ENCODE measurements at regions not wholly inside any gene's neighbourhood (a gene's known extent, or its start where the extent isn't known, plus 50 kb on each side); places are given as distances from the start of the nearest gene placed in this dataset.

- Histone ChIP-seq H3K4me3 (peak overlapping the region; percentile 52 to 80 (median 56)), H3K27ac (peak overlapping the region; percentile 11 to 46), H3K4me1 (replicated peaks in 1 of 2) (peaks cover 0 to 6% of the 10 kb centered on the region in 2 donors)
- 0% methylated on average over 1 to 7 of the region's 75 CpGs; no CpG with 5 or more reads in 7 of the 10 experiments for WGBS, 10 experiments
- in situ Hi-C loops (cut with MboI; ENCODE audit: low pct_unique_long_range_greater_than_20kb in 2 of 9, low sequenced_read_pairs in 9 of 9, unreplicated experiment in 9 of 9): no loop called here
- peak; percentile 66 to 83 (median 81) for ATAC-seq (replicated peaks in 6 of 8)
Observed at GRCh38 chr3:28575746-28576613, 227.4 kb upstream of the AZI2 start.

GRCh38 chr3:28576614-28577200 lies 228.1 kb upstream of the AZI2 start:
- H3K4me3 ChIP-seq: peak overlapping the region; percentile 52 to 80 (median 56)
- WGBS, 10 experiments: 0 to 23% (median 0%) methylated on average over 2 to 7 of the region's 8 CpGs; no CpG with 5 or more reads in 5 of the 10 experiments
- no peak overlapping the region for H3K27ac ChIP-seq
- in situ Hi-C loops (cut with MboI; ENCODE audit: low pct_unique_long_range_greater_than_20kb in 2 of 9, low sequenced_read_pairs in 9 of 9, unreplicated experiment in 9 of 9): no loop called here
- ATAC-seq (replicated peaks in 6 of 8): peak in 7 of 8 experiments; percentile 10 to 31 (median 22)
- peaks cover 0 to 6% of the 10 kb centered on the region in 2 donors for H3K4me1 ChIP-seq (replicated peaks in 1 of 2)

DNA sequence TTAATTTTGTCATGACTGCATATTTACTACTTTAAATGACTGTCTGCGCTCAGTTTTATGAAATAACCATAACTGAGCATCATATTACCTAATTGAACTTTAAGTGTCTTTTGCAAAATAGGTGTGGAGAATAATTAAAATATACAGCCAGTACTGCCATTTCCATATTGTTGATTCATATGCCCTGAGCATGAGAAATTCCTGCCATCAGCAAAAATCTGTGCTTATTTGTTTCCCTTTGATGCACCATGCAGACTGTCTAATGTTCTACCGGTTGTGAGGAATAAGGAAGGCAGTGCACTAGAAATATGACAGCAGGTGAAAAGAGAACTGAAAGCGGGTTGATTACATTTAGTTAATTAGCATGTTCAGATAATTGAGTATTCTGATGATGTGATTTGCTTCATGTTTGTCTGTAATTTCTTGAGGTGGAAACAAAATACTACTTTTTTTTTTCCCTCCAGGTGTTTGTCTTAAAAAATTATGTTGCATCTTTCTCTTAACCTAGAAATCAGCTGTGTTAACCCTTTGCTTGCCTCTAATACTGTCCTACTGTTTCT lies 229.4 kb upstream of the AZI2 start:
- Histone ChIP-seq H3K27ac (no peak overlapping the region), H3K4me3 (peak overlapping the region in 3 of 5 donors; percentile 54 to 80 (median 57)), H3K4me1 (replicated peaks in 1 of 2) (peaks cover 0 to 6% of the 10 kb centered on the region in 2 donors)
- peak in 1 of 8 experiments; percentile 35 for ATAC-seq (replicated peaks in 6 of 8)
- WGBS, 10 experiments: 13 to 100% (median 63%) methylated on average over 1 to 3 of the region's 3 CpGs; no CpG with 5 or more reads in 1 of the 10 experiments
- in situ Hi-C loops (cut with MboI; ENCODE audit: low pct_unique_long_range_greater_than_20kb in 2 of 9, low sequenced_read_pairs in 9 of 9, unreplicated experiment in 9 of 9): no loop called here

DNA sequence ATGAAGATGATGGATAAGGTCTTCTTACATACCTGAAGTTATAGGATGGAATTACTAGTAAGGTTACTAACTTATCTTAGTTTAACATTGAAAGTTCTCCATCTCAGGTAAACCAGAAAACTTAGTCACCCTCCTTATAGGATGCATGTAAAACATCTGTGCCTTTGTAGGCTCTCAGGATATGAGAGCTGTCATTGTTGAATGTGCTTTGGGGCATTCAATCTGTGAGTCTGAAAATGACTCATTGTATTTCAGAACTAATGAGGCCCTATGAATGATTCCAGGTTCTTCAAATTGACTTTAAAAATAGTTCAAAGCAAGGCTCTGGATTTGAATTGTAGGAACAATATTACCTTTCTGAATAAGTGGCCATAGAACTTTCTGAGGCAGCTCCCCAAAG lies 237.7 kb upstream of the AZI2 start:
- in situ Hi-C loops (cut with MboI; ENCODE audit: low pct_unique_long_range_greater_than_20kb in 2 of 9, low sequenced_read_pairs in 9 of 9, unreplicated experiment in 9 of 9): no loop called here
- Histone ChIP-seq H3K27ac (no peak overlapping the region), H3K4me1 (replicated peaks in 1 of 2) (peaks cover 0 to 9% of the 10 kb centered on the region in 2 donors), H3K4me3 (no peak overlapping the region)
- ATAC-seq (replicated peaks in 6 of 8): peak in 2 of 8 experiments; percentile 21 to 45

- no peak overlapping the region for H3K4me3 ChIP-seq
- ATAC-seq (replicated peaks in 6 of 8): no peak
- 20 to 100% (median 58%) methylated on average over 1 to 3 of the region's 3 CpGs; no CpG with 5 or more reads in 2 of the 10 experiments for WGBS, 10 experiments
- H3K4me1 ChIP-seq (replicated peaks in 1 of 2): peaks cover 0 to 9% of the 10 kb centered on the region in 2 donors
- no peak overlapping the region for H3K27ac ChIP-seq
- in situ Hi-C loops (cut with MboI; ENCODE audit: low pct_unique_long_range_greater_than_20kb in 2 of 9, low sequenced_read_pairs in 9 of 9, unreplicated experiment in 9 of 9): no loop called here
Observed at GRCh38 chr3:28587723-28588122, 239.1 kb upstream of the AZI2 start.

DNA sequence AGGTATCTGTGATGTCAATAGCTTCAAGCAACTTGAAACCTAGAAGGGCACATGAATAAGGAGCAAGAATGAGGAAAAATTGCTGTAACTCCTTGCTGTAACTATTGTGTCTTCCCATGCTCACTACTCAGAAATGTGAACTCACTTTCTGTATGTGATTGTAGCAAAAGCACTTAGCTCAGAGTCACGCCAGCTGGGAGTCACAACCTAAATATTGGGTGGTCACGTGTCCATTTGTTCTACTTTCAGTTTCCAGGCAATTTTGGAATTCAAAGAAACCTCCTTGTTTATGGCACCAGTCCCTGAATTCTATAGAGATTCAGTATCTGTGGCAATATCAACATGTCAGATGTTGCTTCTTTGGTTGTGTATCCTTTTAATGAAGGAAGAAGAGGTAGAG lies 241.6 kb upstream of the AZI2 start:
- H3K27ac ChIP-seq: no peak overlapping the region
- H3K4me3 ChIP-seq: no peak overlapping the region
- peaks cover 0 to 9% of the 10 kb centered on the region in 2 donors for H3K4me1 ChIP-seq (replicated peaks in 1 of 2)
- in situ Hi-C loops (cut with MboI; ENCODE audit: low pct_unique_long_range_greater_than_20kb in 2 of 9, low sequenced_read_pairs in 9 of 9, unreplicated experiment in 9 of 9): no loop called here
- ATAC-seq (replicated peaks in 6 of 8): peak in 2 of 8 experiments; percentile 26 to 41
- 0 to 100% (median 70%) methylated on average over 1 to 2 of the region's 2 CpGs; no CpG with 5 or more reads in 3 of the 10 experiments for WGBS, 10 experiments

- in situ Hi-C loops (cut with MboI; ENCODE audit: low pct_unique_long_range_greater_than_20kb in 2 of 9, low sequenced_read_pairs in 9 of 9, unreplicated experiment in 9 of 9): no loop called here
Observed at GRCh38 chr3:28590860-28591259, 242.2 kb upstream of the AZI2 start.

GRCh38 chr3:28595372-28595771 lies 246.7 kb upstream of the AZI2 start:
- H3K4me1 ChIP-seq (replicated peaks in 1 of 2): peaks cover 0 to 5% of the 10 kb centered on the region in 2 donors
- WGBS, 10 experiments: 50 to 93% (median 89%) methylated on average over 2 to 4 of the region's 4 CpGs; no CpG with 5 or more reads in 3 of the 10 experiments
- no peak overlapping the region for H3K27ac ChIP-seq
- ATAC-seq (replicated peaks in 6 of 8): peak in 2 of 8 experiments; percentile 54 to 75
- in situ Hi-C loops (cut with MboI; ENCODE audit: low pct_unique_long_range_greater_than_20kb in 2 of 9, low sequenced_read_pairs in 9 of 9, unreplicated experiment in 9 of 9): no loop called here
- no peak overlapping the region for H3K4me3 ChIP-seq

More at GRCh38 chr3:28590860-28591259, 242.2 kb upstream of the AZI2 start:
- Histone ChIP-seq H3K4me1 (replicated peaks in 1 of 2) (peaks cover 0 to 9% of the 10 kb centered on the region in 2 donors), H3K27ac (no peak overlapping the region), H3K4me3 (no peak overlapping the region)
- ATAC-seq (replicated peaks in 6 of 8): peak in 6 of 8 experiments; percentile 36 to 76 (median 54)
- 0 to 90% (median 40%) methylated on average over 1 to 3 of the region's 3 CpGs; no CpG with 5 or more reads in 1 of the 10 experiments for WGBS, 10 experiments

DNA sequence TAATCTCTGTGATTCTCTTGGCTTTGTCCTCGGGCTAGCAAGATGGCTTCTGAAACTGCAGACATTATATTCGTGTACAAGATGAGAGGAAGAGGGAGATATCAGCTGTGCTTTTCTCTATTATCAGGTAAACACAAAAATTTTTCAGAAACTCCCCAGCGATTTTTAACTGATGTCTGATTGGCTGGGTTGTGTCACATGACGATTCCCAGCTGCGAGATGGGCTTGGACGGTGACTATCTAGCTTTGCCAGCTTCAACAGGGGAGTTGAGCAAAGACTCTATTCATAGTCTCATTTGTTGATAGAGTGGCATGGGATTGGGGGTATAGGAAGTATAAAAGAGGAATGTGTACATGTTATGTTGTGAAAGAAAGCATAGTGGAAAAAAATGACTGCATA lies 248.8 kb upstream of the AZI2 start:
- 24 to 100% (median 58%) methylated on average over 1 to 6 of the region's 6 CpGs; no CpG with 5 or more reads in 3 of the 10 experiments for WGBS, 10 experiments
- in situ Hi-C loops (cut with MboI; ENCODE audit: low pct_unique_long_range_greater_than_20kb in 2 of 9, low sequenced_read_pairs in 9 of 9, unreplicated experiment in 9 of 9): no loop called here
- no peak for ATAC-seq (replicated peaks in 6 of 8)
- Histone ChIP-seq H3K4me3 (no peak overlapping the region), H3K27ac (no peak overlapping the region), H3K4me1 (replicated peaks in 1 of 2) (no peaks in the 10 kb centered on the region)

DNA sequence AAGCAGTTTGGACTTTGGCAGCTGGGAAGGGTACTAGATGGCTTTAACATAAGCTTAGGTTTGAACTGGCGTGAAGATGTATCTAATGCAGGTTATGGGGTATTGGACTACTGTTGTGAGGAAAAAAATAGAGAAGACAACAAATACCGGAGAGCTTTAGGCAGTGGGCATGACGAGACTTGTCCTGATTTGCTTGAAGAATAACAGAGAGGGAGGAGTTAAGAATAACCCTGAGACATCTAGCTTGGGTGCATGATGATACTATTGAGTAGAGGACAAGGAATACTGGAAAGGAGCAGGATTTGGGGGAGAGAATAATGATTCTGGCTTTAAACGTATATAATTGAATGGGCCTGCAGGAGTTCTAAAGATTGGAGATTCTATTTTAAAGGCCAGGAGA lies 249.5 kb upstream of the AZI2 start:
- no peak for ATAC-seq (replicated peaks in 6 of 8)
- Histone ChIP-seq H3K4me1 (replicated peaks in 1 of 2) (no peaks in the 10 kb centered on the region), H3K27ac (no peak overlapping the region), H3K4me3 (no peak overlapping the region)
- in situ Hi-C loops (cut with MboI; ENCODE audit: low pct_unique_long_range_greater_than_20kb in 2 of 9, low sequenced_read_pairs in 9 of 9, unreplicated experiment in 9 of 9): no loop called here
- WGBS, 10 experiments: 55 to 100% (median 91%) methylated on average over 1 to 4 of the region's 4 CpGs; no CpG with 5 or more reads in 1 of the 10 experiments

- in situ Hi-C loops (cut with MboI; ENCODE audit: low pct_unique_long_range_greater_than_20kb in 2 of 9, low sequenced_read_pairs in 9 of 9, unreplicated experiment in 9 of 9): no loop called here
- WGBS, 10 experiments: 0 to 92% (median 37%) methylated on average over 1 to 4 of the region's 4 CpGs; no CpG with 5 or more reads in 2 of the 10 experiments
Observed at GRCh38 chr3:28601291-28601690, 252.7 kb upstream of the AZI2 start.

GRCh38 chr3:28606283-28606682 lies 257.7 kb upstream of the AZI2 start:
- 21 to 88% (median 82%) methylated on average over 1 to 2 of the region's 2 CpGs; no CpG with 5 or more reads in 1 of the 10 experiments for WGBS, 10 experiments
- H3K4me1 ChIP-seq (replicated peaks in 1 of 2): peaks cover 0 to 3% of the 10 kb centered on the region in 2 donors
- H3K4me3 ChIP-seq: no peak overlapping the region
- no peak for ATAC-seq (replicated peaks in 6 of 8)
- in situ Hi-C loops (cut with MboI; ENCODE audit: low pct_unique_long_range_greater_than_20kb in 2 of 9, low sequenced_read_pairs in 9 of 9, unreplicated experiment in 9 of 9): no loop called here
- H3K27ac ChIP-seq: no peak overlapping the region

More at GRCh38 chr3:28601291-28601690, 252.7 kb upstream of the AZI2 start:
- no peaks in the 10 kb centered on the region for H3K4me1 ChIP-seq (replicated peaks in 1 of 2)
- no peak for ATAC-seq (replicated peaks in 6 of 8)
- H3K27ac ChIP-seq: no peak overlapping the region
- H3K4me3 ChIP-seq: no peak overlapping the region

GRCh38 chr3:28612232-28612631 lies 263.6 kb upstream of the AZI2 start:
- Histone ChIP-seq H3K27ac (no peak overlapping the region), H3K4me1 (replicated peaks in 1 of 2) (peaks cover 4 to 34% of the 10 kb centered on the region in 2 donors), H3K4me3 (no peak overlapping the region)
- in situ Hi-C loops (cut with MboI; ENCODE audit: low pct_unique_long_range_greater_than_20kb in 2 of 9, low sequenced_read_pairs in 9 of 9, unreplicated experiment in 9 of 9): no loop called here
- no peak for ATAC-seq (replicated peaks in 6 of 8)

Measured in motor neuron (in vitro differentiated cells).